K562 (cell line): ENCODE measurements at regions not wholly inside any gene's neighbourhood (a gene's known extent, or its start where the extent isn't known, plus 50 kb on each side); places are given as distances from the start of the nearest gene placed in this dataset.

Experiments
- CHD2 ChIP-seq: IDR thresholded peaks from 2 replicates; pipeline ENCODE4 v1.6.1; 2011; ENCODE audit warnings: low read depth, low read length
- FOXJ3 ChIP-seq: sonication (generic); formaldehyde crosslinking; IDR thresholded peaks from 2 replicates; pipeline ENCODE4 v1.4.0; 2020; ENCODE audit warnings: mild to moderate bottlenecking, missing genetic modification reagents
- HCFC1 ChIP-seq: IDR thresholded peaks from 2 replicates; pipeline ENCODE4 v1.6.1; 2012; ENCODE audit warnings: low read depth, low read length, improper control_type of control experiment
- HDAC3 ChIP-seq: fragments of 450-650 bp; IDR thresholded peaks from 2 replicates; pipeline ENCODE4 v1.6.1; 2018; ENCODE audit warnings: borderline replicate concordance, mild to moderate bottlenecking, moderate library complexity; ENCODE audit not compliant: partially characterized antibody
- POLR2A ChIP-seq: fragments of 450-650 bp; conservative IDR thresholded peaks from 2 replicates; pipeline ENCODE4 v1.6.1; 2016

DNA sequence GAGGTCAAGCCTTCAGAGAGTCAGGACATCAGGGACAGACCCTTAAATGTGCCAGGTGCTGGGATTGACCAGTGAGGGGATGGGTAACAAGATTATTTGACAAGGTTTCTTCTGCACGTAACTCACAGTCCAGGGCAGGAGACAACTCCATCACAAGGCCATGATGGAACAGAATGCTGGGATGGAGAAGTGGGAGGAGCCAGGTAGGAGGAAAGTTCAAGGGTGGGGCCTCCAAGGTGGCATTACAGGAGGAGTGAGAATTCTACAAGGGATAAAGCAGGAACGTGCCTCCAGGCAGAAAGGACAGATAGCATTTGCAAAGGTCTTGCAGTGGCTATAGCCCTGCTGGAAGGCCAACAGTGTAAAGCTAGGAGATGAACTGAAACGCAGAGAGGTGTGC lies 102.2 kb downstream of the FGF18 start:
- TF ChIP-seq CHD2 (no peak), HCFC1 (no peak), POLR2A (no peak), HDAC3 (no peak), FOXJ3 (CRISPR knock-in tag) (no peak)
